CD4-positive, alpha-beta T cell (primary cell): ENCODE measurements at regions not wholly inside any gene's neighbourhood (a gene's known extent, or its start where the extent isn't known, plus 50 kb on each side); places are given as distances from the start of the nearest gene placed in this dataset.

ENCODE experiments used
- ATAC-seq: fragments of 200-7000 bp; cut with Tn5 transposase; one replicate; pipeline ENCODE4 v1.10.0; 2022; ENCODE audit warnings: mild to moderate bottlenecking; ENCODE audit not compliant: poor library complexity
- CTCF ChIA-PET: fragments of 350-600 bp; sonication (Branson Sonifier 250); formaldehyde crosslinking; loops from one replicate; lab custom pipeline; 2021; ENCODE audit warnings: antibody characterized with exemption, inconsistent platforms; lab: Charles Lee
- POLR2A ChIA-PET: fragments of 350-600 bp; sonication (Branson Sonifier 250); formaldehyde crosslinking; loops from one replicate; lab custom pipeline; 2021; ENCODE audit warnings: antibody characterized with exemption, inconsistent platforms; lab: Charles Lee
- DNase-seq, 14 experiments: peaks; one replicate each; pipeline ENCODE4 v3.0.0-alpha.2; 2013 to 2020; ENCODE audit warnings: mixed read lengths in 2 of 14
- H3K27ac ChIP-seq, 2 donors: one replicate each; pipeline versions ENCODE4 v1.5.1 to v1.7.0; 2013; ENCODE audit warnings: low read length in 2 of 2, low read depth in 1 of 2, mild to moderate bottlenecking in 1 of 2
- H3K27me3 ChIP-seq, 2 experiments: 1 replicate in 1 of 2; 2 replicates in 1 of 2; pipeline versions ENCODE4 v1.6.1 to v1.7.0; 2013; ENCODE audit warnings: low read length in 2 of 2, control low read depth in 1 of 2, mild to moderate bottlenecking in 1 of 2, moderate library complexity in 1 of 2; ENCODE audit not compliant: insufficient read depth in 2 of 2, control insufficient read depth in 1 of 2
- H3K36me3 ChIP-seq: one replicate; pipeline ENCODE4 v1.6.1; 2013; ENCODE audit warnings: low read length, control low read depth; ENCODE audit not compliant: insufficient read depth
- H3K4me1 ChIP-seq: one replicate; pipeline ENCODE4 v1.6.1; 2013; ENCODE audit warnings: low read length, control low read depth; ENCODE audit not compliant: insufficient read depth
- H3K4me3 ChIP-seq: one replicate; pipeline ENCODE4 v1.5.1; 2013; ENCODE audit warnings: mild to moderate bottlenecking, low read length, moderate library complexity
- H3K9me3 ChIP-seq, 2 experiments: 1 replicate in 1 of 2; 2 replicates in 1 of 2; pipeline versions ENCODE4 v1.6.1 to v1.7.0; 2013; ENCODE audit warnings: low read length in 2 of 2, mild to moderate bottlenecking in 2 of 2, control low read depth in 1 of 2, moderate library complexity in 1 of 2; ENCODE audit not compliant: control insufficient read depth in 1 of 2, insufficient read depth in 1 of 2
- H3K27ac Mint-ChIP-seq: one replicate; pipeline ENCODE4 v1.8.0; 2020; ENCODE audit warnings: mixed read lengths
- H3K27me3 Mint-ChIP-seq: one replicate; pipeline ENCODE4 v1.8.0; 2021; ENCODE audit warnings: mixed read lengths
- H3K36me3 Mint-ChIP-seq: one replicate; pipeline ENCODE4 v1.8.0; 2021; ENCODE audit warnings: low read depth, mixed read lengths
- H3K4me1 Mint-ChIP-seq: one replicate; pipeline ENCODE4 v1.8.0; 2021; ENCODE audit warnings: low read depth, mixed read lengths
- H3K4me3 Mint-ChIP-seq: one replicate; pipeline ENCODE4 v1.8.0; 2020; ENCODE audit warnings: mild to moderate bottlenecking, mixed read lengths
- H3K9me3 Mint-ChIP-seq: one replicate; pipeline ENCODE4 v1.8.0; 2020; ENCODE audit warnings: mixed read lengths
- intact Hi-C, 2 experiments: fragments of 100-400 bp; cut with DNase I in 1 of 2; cut with micrococcal nuclease in 1 of 2; formaldehyde crosslinking; loops; one replicate each; pipeline versions ENCODE4 v1.15.1 to v1.9.0; 2023 to 2025; cut with DNase I, micrococcal nuclease
- TF ChIP-seq, protein P1 (sequence below): fragments of 200-600 bp; IDR thresholded peaks from one replicate; pipeline ENCODE4 v1.8.0; 2022; ENCODE audit warnings: antibody characterized with exemption, mild to moderate bottlenecking

DNA sequence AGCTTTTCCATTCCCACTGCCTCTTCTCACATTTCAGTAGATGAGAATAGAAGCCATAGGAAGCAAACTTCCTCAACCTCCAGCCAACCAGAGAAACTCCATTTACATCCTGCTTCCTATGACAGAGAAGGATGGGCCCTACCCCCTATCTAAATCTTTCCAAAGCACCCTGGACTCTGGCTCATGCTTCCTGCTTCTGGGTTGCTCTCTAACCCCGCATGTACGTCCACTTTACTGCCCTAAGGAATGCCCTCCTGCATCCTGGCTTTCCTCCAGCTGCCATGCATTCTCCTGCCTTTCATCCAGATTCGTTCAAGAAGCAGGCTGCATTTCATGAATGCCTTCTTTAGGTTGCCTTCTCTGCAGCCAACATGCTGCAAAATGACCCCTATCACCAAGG is 91.9 kb downstream of the FAM217A start:
- H3K4me1 Mint-ChIP-seq: peaks cover 17% of the 10 kb centered on the region
- TF ChIP-seq, protein P1, sequence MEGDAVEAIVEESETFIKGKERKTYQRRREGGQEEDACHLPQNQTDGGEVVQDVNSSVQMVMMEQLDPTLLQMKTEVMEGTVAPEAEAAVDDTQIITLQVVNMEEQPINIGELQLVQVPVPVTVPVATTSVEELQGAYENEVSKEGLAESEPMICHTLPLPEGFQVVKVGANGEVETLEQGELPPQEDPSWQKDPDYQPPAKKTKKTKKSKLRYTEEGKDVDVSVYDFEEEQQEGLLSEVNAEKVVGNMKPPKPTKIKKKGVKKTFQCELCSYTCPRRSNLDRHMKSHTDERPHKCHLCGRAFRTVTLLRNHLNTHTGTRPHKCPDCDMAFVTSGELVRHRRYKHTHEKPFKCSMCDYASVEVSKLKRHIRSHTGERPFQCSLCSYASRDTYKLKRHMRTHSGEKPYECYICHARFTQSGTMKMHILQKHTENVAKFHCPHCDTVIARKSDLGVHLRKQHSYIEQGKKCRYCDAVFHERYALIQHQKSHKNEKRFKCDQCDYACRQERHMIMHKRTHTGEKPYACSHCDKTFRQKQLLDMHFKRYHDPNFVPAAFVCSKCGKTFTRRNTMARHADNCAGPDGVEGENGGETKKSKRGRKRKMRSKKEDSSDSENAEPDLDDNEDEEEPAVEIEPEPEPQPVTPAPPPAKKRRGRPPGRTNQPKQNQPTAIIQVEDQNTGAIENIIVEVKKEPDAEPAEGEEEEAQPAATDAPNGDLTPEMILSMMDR: no peak

DNA sequence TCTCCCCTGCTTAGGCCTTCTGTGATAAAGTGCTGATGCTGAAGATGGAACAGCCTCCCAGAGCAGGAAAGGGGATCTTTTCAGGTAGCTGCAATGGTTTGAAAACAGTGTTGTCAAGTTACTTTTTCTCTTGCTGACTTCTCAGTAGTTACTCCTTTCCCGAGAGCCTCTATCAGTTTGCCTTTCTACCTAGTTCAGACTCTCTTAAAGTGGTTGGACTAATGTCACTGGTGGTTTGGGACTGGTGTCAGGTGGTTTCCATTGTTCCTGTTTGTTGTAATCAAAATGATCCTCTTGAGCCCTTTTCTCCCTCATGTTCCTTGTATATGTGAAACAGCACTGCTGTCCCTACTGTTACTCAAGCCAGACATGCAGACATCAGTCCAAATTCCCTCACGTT is 91.4 kb downstream of the FAM217A start:
- H3K4me1 ChIP-seq: peaks cover 7% of the 10 kb centered on the region
- H3K27ac Mint-ChIP-seq: no peak overlapping the region
- H3K9me3 Mint-ChIP-seq: no peaks in the 10 kb centered on the region
- no peak overlapping the region for H3K4me3 Mint-ChIP-seq
- no peaks in the 10 kb centered on the region for H3K27me3 Mint-ChIP-seq
- no peak for DNase-seq
- peaks cover 13% of the 10 kb centered on the region for H3K36me3 Mint-ChIP-seq
- CTCF ChIA-PET: no interaction called here
- intact Hi-C loops: no loop called here
- ATAC-seq: no peak
- H3K36me3 ChIP-seq: no peaks in the 10 kb centered on the region
- no peaks in the 10 kb centered on the region for H3K9me3 ChIP-seq
- POLR2A ChIA-PET: no interaction called here
- no peaks in the 10 kb centered on the region for H3K27me3 ChIP-seq
- TF ChIP-seq, protein P1: no peak
- no peak overlapping the region for H3K4me3 ChIP-seq
- H3K27ac ChIP-seq: no peak overlapping the region
- H3K4me1 Mint-ChIP-seq: peaks cover 17% of the 10 kb centered on the region

More for the DNA sequence above, 91.9 kb downstream of the FAM217A start:
- CTCF ChIA-PET: interaction anchor here (1.2 kb wide), 1 partner anchor 110 kb away, joined by 3 read pairs; no protein-coding TSS in a partner anchor
- intact Hi-C loops: no loop called here
- no peak overlapping the region for H3K4me3 Mint-ChIP-seq
- H3K27ac ChIP-seq: no peak overlapping the region
- H3K9me3 Mint-ChIP-seq: no peaks in the 10 kb centered on the region
- H3K27ac Mint-ChIP-seq: no peak overlapping the region
- H3K27me3 ChIP-seq: no peaks in the 10 kb centered on the region
- no peak overlapping the region for H3K4me3 ChIP-seq
- no peaks in the 10 kb centered on the region for H3K9me3 ChIP-seq
- H3K36me3 ChIP-seq: no peaks in the 10 kb centered on the region
- no peak for ATAC-seq
- POLR2A ChIA-PET: interaction anchor here (1.2 kb wide), 1 partner anchor 31 kb away, joined by 3 read pairs; no protein-coding TSS in a partner anchor
- no peak for DNase-seq
- H3K27me3 Mint-ChIP-seq: no peaks in the 10 kb centered on the region
- peaks cover 7% of the 10 kb centered on the region for H3K4me1 ChIP-seq
- H3K36me3 Mint-ChIP-seq: peaks cover 13% of the 10 kb centered on the region

DNA sequence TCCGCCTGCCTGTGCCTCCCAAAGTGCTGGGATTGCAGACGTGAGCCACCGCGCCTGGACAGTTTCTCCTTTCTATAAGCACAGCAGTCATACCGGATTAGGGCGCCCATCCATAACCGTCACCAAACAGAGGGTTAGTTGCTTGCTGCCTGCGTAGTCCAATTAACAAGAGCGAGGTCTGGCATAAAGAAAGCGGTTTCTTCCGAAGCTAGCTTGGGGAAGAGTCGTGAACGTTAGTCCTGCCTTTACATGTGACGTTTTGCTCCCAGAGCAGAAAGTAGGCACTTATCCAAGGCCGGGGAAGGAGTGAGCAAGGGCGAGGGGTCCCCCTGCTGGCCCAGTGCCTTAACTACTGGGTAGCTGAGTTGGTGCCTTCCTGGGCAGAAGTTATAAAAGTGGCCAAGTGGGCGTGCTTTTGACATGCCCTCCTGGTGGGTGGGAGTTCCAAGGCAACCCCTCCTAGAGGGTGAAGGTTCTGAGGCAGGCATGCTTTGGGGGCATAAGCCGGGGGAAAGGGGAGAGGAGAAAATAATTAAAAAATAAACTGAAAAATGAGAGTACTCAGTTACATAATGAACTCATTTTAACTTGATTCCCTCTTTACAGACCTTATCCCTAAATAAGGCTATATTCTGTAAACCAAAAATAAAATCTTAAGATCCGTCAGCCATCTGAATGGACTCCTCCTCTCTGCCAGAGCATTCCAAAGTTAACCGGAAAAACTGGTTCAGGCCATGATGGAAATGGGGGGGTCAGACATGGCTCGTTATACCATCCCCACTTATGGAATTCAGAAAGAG is 88.0 kb downstream of the FAM217A start:
- Mint-ChIP-seq H3K4me1 (peaks cover 24% of the 10 kb centered on the region), H3K27me3 (no peaks in the 10 kb centered on the region), H3K4me3 (no peak overlapping the region), H3K27ac (no peak overlapping the region), H3K36me3 (no peaks in the 10 kb centered on the region), H3K9me3 (no peaks in the 10 kb centered on the region)
- peaks cover 7% of the 10 kb centered on the region for H3K4me1 ChIP-seq
- H3K27me3 ChIP-seq: no peaks in the 10 kb centered on the region
- H3K27ac ChIP-seq: no peak overlapping the region
- ChIA-PET POLR2A (interaction anchor here (0.7 kb wide), 1 partner anchor 245 kb away, joined by 4 read pairs; no protein-coding TSS in a partner anchor), CTCF (interaction anchor here (0.6 to 2.7 kb wide), 15 partner anchors 12 to 1161 kb away, joined by 3 to 18 read pairs (median 3); partner anchors contain the start of gene FAM50B)
- no peaks in the 10 kb centered on the region for H3K9me3 ChIP-seq
- ATAC-seq (peak; percentile 93), DNase-seq (peak; percentile 55 to 82 (median 62))
- TF ChIP-seq, protein P1: peak; percentile 83
- intact Hi-C loops: loop anchor here (1.0 to 5.0 kb wide), 3 partner anchors 249 to 714 kb away; no protein-coding TSS in a partner anchor
- H3K36me3 ChIP-seq: no peaks in the 10 kb centered on the region
- H3K4me3 ChIP-seq: no peak overlapping the region
